ENCODE measurements at regions not wholly inside any gene's neighbourhood (a gene's known extent, or its start where the extent isn't known, plus 50 kb on each side); places are given as distances from the start of the nearest gene placed in this dataset.

GRCh38 chr15:39092354-39092753 lies 488.5 kb upstream of the THBS1 start:
- ChIA-PET CTCF (interaction anchor here (1.2 to 1.3 kb wide), 2 partner anchors 32 to 101 kb away, joined by 3 to 4 read pairs; no protein-coding TSS in a partner anchor), POLR2A (no interaction called here)
- TF ChIP-seq ATF1 (CRISPR knock-in tag; IDR thresholded peaks at IDR 0.05) (no peak), ZMAT4 (CRISPR knock-in tag; IDR thresholded peaks at IDR 0.05) (no peak), ZNF281 (CRISPR knock-in tag; IDR thresholded peaks at IDR 0.05) (no peak), CREB1 (CRISPR knock-in tag; IDR thresholded peaks at IDR 0.05) (no peak)
- Mint-ChIP-seq H3K4me1 (peaks cover 35% of the 10 kb centered on the region), H3K36me3 (no peaks in the 10 kb centered on the region), H3K9me3 (no peaks in the 10 kb centered on the region), H3K27me3 (ENCODE audit: low read depth) (no peaks in the 10 kb centered on the region), H3K4me3 (no peak overlapping the region), H3K27ac (no peak overlapping the region)
- DNase-seq (ENCODE audit: low spot score) (no peak), ATAC-seq (no peak)

- Mint-ChIP-seq H3K4me1 (peaks cover 35% of the 10 kb centered on the region), H3K9me3 (peaks cover 3% of the 10 kb centered on the region), H3K27me3 (ENCODE audit: low read depth) (no peaks in the 10 kb centered on the region), H3K27ac (no peak overlapping the region), H3K36me3 (no peaks in the 10 kb centered on the region), H3K4me3 (no peak overlapping the region)
- TF ChIP-seq AFF4 (CRISPR knock-in tag; IDR thresholded peaks at IDR 0.05; ENCODE audit: borderline replicate concordance) = no peak
- TF ChIP-seq NFATC4 (CRISPR knock-in tag; IDR thresholded peaks at IDR 0.05) = no peak
- TF ChIP-seq ELF4 (CRISPR knock-in tag; IDR thresholded peaks at IDR 0.05; ENCODE audit: low read depth) = no peak
- TF ChIP-seq PRRX2 (CRISPR knock-in tag; IDR thresholded peaks at IDR 0.05) = no peak
- no peak for TF ChIP-seq ZNF263 (CRISPR knock-in tag; IDR thresholded peaks at IDR 0.05; ENCODE audit: low read depth)
- TF ChIP-seq ZNF281 (CRISPR knock-in tag; IDR thresholded peaks at IDR 0.05) = no peak
- no peak for TF ChIP-seq OVOL2 (CRISPR knock-in tag; IDR thresholded peaks at IDR 0.05; ENCODE audit: borderline replicate concordance)
- no peak for TF ChIP-seq USF2 (CRISPR knock-in tag; IDR thresholded peaks at IDR 0.05)
- no peak for TF ChIP-seq HMGA2 (CRISPR knock-in tag; IDR thresholded peaks at IDR 0.05)
- DNase-seq (ENCODE audit: low spot score) (no peak), ATAC-seq (no peak)
- CTCF ChIA-PET = no interaction called here
- POLR2A ChIA-PET = no interaction called here
These were observed 488.1 kb upstream of the THBS1 start for GRCh38 chr15:39092761-39093160.

GRCh38 chr15:39094116-39094515 lies 486.8 kb upstream of the THBS1 start:
- POLR2A ChIA-PET = no interaction called here
- H3K4me3 Mint-ChIP-seq = no peak overlapping the region
- H3K36me3 Mint-ChIP-seq = no peaks in the 10 kb centered on the region
- no peaks in the 10 kb centered on the region for H3K27me3 Mint-ChIP-seq (ENCODE audit: low read depth)
- H3K27ac Mint-ChIP-seq = no peak overlapping the region
- H3K9me3 Mint-ChIP-seq = peaks cover 5% of the 10 kb centered on the region
- CTCF ChIA-PET = no interaction called here
- no peak for DNase-seq (ENCODE audit: low spot score)
- ATAC-seq = no peak
- peaks cover 30% of the 10 kb centered on the region for H3K4me1 Mint-ChIP-seq
- no peak for TF ChIP-seq E2F1 (CRISPR knock-in tag; IDR thresholded peaks at IDR 0.05)
- no peak for TF ChIP-seq GRHL2 (CRISPR knock-in tag; IDR thresholded peaks at IDR 0.05; ENCODE audit: insufficient replicate concordance, severe bottlenecking)
- no peak for TF ChIP-seq KAT7 (CRISPR knock-in tag; IDR thresholded peaks at IDR 0.05; ENCODE audit: borderline replicate concordance)
- no peak for TF ChIP-seq ZNF121 (CRISPR knock-in tag; IDR thresholded peaks at IDR 0.05)
- TF ChIP-seq IRF1 (CRISPR knock-in tag; IDR thresholded peaks at IDR 0.05) = no peak
- TF ChIP-seq ATF6 (CRISPR knock-in tag; IDR thresholded peaks at IDR 0.05) = no peak
